ENCODE measurements at regions not wholly inside any gene's neighbourhood (a gene's known extent, or its start where the extent isn't known, plus 50 kb on each side); places are given as distances from the start of the nearest gene placed in this dataset.
"Not testable (repeated sequence)": the region's sequence is repeated elsewhere in the genome, so short reads cannot be mapped to it uniquely, and the experiment has no call there.

DNA sequence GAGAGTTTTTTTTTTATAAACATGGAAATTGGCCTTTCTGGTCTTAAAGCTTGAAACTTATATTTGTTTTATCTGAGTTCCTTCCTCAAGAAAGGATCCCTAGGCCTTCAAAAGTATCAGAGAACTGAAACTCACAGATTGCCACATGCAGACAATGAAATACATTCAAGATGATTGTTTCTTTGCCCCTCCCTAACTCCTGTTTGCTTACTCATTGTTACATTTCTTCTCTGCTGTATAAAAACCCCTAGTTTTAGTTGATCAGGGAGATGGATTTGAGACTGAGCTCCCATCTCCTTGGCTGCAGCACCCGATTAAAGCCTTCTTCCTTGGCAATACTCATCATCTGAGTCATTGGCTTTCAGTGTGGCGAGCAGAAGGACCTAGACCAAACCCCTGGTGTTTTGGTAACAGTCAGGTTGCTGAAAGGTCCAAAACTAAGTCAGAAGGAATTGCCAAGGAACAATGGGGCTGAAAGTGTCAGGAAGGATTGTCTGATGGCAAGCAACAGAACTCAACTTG, 132.3 kb upstream of the SULF2 start:
- DNase-seq (ENCODE audit: low spot score): no peak

DNA sequence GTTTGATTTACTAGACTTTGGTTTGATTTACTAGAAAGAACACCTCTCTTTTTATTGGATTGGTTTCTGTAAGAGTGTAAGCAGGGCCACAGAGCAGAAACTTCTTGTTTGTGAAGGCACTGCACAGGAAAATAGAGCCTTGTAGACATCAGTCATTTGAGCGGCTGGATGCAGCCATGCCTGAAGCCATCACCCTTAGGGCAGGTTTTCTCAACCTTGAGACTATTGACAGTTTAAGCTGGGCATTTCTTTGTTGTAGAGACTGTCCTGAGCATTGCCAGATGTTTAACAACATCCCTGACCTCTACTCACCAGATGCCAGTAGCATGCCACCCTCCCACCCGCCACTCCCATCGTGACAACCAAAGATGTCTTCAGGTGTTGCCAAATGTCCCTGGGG, 130.2 kb upstream of the SULF2 start:
- no peak for DNase-seq (ENCODE audit: low spot score)

DNA sequence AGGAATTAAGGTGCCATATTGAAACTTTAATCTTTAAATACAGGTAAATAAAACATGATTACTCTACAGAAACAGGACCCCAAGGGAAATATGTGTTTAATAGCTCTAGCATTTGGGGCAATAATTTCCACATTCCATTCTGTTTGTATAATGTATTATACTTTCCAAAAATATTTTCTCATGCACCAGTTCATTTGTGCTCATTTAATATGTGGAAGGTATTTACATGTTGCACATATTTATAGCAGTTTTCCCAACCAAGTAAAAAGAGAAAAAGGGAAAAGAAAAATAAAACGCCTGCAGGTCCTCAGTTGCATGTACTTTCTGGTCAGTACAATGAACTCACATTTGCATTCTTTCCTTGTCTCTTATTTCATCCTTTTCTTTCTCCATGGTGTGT, 129.5 kb upstream of the SULF2 start:
- DNase-seq (ENCODE audit: low spot score): no peak

DNA sequence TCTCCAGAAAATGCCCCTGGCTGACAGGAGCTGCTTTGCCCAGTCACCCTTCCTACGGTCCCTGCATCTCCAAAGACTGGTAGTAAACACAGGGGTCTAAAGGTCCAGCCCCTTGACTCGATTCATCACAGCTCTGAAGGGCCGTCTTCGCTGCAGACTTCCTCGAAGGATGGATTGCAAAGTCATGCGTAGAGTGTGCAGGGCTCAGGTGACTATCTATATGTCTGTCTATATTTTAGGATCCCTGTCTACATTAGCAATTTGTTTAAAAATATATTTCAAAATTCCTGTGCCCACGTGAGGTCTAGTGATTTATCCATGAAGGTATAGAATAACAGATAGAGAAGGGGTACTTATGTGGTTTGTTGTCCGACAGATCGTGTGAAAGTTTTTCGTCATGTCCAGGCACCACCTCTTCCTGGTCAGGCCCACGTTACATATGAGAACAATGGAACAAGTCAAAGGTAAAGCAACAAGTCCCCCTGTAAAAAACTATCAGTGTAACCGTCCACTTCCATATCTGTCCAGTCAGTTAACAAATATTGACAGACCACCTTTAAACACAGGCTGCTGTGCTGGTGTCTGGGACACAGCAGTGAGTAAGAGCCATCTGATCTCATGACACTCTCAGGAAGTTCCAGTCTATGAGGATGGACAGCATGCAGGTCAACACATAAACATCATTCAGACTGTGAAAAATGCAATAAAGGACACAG, 127.7 kb upstream of the SULF2 start:
- DNase-seq (ENCODE audit: low spot score): not testable (repeated sequence)

DNA sequence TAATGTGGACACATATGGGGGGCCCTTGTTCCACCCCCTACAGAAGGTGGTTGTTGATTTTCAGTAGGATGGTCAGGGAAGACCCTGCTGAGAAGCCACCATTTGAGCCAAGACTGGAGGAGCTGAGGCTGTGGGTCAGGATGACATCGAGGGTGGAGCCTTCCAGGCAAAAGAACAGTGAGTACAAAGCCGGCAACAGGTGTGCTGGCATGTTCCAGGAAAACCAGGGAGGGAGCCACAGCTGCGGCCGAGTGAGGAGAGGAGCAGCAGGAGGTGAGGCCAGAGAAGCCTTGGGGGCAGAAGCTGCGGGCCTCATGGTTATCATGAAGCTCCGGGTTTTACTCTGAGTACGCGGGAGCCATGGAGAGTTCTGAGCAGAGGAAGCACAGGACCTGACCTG, 126.9 kb upstream of the SULF2 start:
- DNase-seq (ENCODE audit: low spot score): not testable (repeated sequence)

DNA sequence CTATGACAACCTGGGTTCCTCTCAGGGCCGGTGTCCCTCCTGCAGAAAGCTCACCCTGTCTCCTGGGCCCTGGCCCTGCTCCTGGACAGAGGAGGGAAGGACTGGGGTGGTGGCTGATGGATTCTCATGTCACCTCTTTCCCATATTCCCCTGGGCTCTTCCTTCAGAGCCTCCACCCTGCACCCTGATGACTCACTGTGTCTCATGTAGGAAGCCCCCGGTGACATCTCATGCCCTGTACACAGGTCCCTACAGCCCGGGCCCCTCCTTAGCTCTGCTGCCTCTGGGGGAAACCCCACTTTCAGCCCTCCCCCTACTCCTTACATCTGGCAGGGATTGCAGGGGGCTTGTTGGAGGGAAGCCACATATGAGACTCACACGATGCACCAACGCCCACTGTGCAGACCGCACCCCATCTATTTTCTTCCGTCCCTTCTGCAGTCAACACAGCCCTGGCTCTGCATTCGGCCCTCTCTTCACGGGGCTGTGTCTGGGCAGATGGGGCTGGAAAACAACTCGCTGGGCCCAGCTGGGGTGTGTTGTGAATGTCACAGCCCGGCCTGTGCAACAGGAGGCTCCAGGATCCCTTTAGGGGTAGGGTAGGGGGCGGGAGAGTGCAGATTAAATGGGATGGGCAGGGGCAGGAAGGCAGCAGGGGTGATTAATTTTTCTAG, 124.6 kb upstream of the SULF2 start:
- DNase-seq (ENCODE audit: low spot score): not testable (repeated sequence)

DNA sequence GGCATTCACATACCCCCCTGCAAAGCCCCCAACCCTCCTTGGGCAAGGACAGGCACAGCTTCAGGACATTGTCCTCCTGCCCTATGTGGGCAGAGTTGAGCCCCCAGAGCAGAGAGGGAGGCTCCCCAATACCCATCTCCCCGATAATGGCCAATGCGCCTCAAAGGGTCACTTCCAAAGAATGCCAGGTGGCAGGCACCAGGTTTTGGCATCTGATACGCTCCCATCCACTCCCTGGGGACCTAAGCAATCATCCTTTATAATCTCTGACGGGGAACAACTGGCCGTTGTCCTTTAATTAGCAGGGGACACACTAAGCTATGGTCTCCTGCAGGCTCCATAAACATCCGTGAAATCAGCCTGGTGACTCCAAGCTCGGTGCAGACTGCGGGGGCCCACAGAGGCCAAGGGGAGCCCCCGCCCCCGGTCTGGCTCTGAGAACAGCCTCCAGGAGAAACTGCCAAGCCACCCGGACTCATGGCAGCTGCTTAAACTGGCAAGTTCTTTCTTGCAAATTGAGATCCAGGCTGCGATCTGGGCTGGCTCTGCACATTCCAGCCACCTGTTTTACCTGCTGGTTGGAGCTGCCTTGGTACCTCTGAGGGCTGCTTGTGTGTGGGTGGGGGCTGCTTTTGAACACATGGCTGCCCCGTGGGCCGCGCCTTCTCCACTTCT, 123.2 kb upstream of the SULF2 start:
- not testable (repeated sequence) for DNase-seq (ENCODE audit: low spot score)

DNA sequence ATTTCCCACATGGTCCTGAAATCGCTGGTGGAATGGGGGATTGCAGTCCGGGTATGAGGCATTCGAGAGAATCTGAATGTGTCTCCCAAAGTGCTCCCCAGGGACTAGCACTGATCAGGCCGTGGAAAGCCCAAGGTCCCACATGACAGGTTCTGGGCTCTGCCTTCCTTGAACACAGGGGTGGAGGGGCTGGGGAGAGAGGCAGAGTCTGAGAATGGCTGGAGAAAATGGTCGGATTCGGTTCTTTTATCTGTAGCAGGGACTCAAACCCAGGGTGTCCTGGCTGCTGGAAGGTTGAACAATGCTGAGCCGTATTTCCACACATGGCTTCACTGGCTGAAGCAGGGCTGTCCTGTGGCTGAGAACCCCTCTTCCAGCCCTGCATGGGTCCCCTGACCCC, 122.7 kb upstream of the SULF2 start:
- DNase-seq (ENCODE audit: low spot score): not testable (repeated sequence)

DNA sequence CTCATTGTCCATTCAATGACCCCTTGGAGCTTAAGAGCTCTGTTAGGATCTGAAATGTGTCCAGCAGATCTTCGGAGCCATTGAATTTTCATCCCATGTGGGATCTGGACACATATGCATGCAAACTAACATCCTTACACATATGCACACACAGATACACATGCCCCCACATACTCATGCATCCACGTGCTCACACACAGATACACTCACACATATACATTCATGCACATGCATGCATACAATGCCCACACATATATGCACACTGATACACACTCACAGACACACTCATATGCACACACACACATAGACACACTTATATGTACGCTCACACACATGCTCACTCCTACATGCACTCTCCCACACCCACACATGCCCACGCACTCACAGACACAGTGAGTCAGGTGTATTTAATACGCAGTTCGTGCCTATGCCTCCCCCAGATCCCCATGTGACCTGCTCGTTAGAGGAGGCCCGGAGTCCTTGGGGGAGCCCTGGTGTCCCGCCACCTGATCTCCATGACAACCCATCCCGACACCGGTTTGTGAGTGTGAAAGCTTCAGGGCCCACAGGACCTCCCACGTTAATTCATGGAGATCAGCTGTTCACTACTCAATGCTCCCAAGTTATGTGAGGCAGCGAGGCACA, 121.9 kb upstream of the SULF2 start:
- DNase-seq (ENCODE audit: low spot score): no peak

DNA sequence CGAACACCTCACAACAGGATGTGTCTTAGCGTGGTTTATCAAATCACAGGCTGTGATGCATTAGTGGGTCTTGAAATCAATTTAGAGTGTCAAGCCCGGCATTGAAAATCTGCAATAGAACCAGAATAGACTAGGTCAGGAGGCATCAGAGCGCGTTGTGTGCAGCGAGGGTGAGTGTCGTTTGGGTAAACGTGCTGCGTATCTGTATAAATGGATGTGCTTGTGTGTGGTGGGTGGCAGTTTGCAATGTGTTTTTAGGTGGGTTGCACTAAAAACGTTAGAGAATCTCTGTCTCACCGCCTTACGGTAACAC, 121.0 kb upstream of the SULF2 start:
- DNase-seq (ENCODE audit: low spot score): no peak

DNA sequence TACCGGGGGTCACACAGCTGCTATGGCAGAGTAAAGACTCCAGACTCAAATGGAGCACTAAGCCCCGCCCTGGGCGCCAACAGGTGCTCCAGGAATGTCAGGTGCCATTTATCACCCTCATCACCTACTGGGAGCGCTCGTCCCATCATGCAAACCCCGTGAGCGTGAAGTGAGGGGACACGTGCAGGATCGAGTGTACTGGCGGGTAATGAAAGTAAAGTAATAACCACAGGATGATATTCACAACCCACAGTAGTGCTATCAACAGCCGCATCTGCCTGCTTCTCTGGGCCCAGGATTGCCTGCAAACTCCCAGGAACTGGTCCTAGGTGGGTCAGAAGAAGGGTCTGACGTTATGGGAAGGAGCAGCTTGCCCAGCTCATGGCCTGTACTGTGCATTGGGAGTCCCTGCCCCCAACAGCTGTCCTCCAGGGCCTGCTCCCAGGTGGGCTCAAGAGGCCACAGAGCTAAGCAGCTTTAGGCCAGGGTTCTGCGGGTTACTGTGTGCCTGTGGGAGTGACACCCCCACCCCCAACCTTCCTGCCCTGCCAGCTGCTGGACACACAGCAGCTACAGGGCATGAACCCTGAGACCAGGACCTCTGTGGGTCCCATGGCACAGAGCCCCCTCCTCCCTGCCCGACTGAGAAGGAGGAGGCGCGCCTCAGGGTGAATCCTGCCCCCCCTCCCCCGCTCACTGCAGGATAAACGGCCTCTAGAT, 120.5 kb upstream of the SULF2 start:
- no peak for DNase-seq (ENCODE audit: low spot score)

DNA sequence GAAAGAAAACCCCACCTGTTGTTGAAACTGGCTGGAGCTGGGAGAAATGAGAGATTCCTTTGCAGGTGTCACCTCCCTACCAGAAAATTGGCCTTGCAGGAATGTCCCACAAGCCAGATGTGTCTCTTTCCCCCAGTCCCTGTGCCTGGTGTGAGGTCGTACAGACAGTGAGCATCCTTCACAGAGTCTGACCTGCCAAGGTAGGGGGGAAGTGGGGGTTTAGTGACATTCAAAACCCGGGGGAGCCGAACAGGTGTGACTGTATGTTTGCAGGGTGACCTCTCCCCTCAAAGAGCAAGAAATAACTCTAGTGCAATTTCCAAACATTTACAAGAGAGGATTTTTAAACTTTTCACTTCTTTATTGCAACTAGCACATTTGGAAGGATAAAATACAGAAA, 117.7 kb upstream of the SULF2 start:
- DNase-seq (ENCODE audit: low spot score): not testable (repeated sequence)

DNA sequence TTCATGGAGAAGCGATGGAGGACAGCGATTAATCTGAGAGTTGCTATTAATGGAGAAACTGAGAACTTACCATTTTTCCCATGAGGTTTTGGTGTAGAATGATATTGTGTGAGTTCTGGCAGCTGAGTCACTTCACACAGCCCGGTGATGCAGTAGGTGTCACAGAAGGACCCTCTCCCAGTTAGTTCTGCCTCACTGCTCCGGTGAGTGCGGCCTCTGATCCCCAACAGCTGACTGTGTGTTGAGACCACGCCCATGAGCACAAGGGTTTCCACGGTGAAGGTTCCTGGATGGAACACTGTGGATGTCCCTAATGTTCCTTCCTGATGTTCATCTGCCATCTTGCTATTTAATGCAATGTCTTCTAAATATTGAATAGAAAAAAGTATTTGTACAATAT, 114.0 kb upstream of the SULF2 start:
- DNase-seq (ENCODE audit: low spot score): not testable (repeated sequence)

DNA sequence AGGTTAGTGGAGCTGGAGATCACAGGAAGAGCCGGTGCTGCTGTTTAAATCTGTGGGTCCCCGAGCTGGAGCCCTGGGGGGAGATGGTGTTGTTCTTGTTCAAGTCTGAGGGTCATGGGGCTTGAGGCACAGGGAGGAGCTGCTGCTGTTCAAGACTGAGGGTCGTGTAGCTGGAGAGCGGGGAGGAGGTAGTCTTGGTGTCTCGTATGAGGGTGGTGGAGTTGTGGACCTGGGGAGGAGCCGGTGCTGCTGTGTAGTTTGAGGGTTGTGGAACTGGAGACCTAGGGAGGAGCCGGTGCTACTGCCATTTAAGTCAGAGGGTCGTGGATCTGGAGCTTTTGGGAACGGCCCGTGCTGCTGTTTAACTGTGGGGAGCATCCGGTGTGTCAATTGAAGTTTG, 112.2 kb upstream of the SULF2 start:
- DNase-seq (ENCODE audit: low spot score): no peak

DNA sequence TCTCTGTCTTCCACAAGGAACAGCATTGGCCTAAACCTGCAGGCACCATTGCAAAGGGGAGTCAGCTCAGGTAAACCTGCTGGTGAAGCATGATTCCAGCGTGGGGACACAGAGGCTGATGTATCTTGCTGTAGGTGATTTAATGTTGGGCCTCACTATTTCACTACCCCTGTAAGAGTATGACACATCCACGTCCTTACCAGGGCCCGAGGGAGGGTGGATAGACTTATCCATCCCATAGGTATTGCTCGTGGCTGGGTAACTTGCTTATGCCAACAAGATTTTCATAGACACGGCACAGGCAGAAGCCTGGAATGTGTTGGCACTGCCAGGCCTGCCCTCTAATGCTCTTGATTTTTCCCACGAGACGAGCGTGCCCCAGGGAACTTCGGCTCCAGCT, 107.4 kb upstream of the SULF2 start:
- DNase-seq (ENCODE audit: low spot score): not testable (repeated sequence)

DNA sequence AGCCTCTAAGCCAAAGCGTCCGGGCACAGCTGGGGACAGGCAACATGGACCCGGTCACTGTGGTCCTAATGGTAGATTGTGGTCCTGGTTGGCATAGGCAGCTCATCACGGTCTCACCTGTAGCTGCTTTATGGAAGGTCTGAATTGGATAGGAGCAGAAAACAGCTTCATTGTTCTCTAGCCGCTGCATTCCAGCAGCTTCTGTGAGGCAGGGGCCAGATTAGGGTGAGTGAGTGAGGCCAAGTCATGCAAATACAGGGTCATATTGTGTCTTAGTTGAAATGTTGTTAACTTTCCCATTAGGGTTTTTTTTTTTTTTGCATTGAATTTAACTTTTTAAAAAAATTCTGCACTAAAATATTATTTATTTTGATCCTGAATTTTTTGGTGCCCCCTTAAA, 105.4 kb upstream of the SULF2 start:
- DNase-seq (ENCODE audit: low spot score): not testable (repeated sequence)

DNA sequence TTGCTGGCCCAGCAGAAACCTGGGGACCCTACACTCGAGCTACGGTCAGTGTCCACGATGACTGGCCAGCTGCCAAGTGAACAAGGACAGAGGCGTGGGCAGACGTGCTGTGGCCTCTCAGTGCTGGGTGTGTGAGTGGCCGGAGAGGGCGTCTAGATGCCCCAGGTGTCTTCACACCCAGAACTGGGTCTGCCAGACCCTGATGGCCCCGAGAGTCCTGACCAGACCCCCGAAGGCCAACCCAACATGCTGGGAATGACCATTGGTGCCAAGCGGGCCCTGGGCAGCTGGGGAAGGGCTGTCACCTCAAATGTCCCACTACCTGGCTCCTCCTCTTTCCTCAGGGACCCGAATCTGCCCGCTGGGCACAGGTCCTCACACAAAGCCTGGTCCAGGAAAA, 104.5 kb upstream of the SULF2 start:
- not testable (repeated sequence) for DNase-seq (ENCODE audit: low spot score)

DNA sequence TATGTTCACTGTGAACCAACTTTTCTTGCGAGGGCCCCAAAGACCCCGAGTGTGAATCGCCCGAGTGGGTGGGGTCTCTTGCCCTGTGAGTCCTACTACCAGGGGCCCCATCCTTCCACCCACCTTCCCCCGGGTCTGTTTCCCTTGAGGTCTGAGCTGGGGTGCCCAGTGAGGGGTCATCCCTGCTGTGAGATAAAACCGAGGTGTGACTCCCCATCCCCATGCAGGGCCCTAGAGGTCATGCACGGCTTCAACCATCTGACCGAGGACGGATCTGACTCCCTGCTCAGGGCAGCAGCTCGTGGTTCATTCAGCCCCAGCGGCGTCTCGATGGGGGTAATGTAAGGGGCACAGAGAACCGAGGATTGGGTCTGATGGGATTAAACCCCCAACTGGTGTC, 103.1 kb upstream of the SULF2 start:
- DNase-seq (ENCODE audit: low spot score): peak; percentile 65

DNA sequence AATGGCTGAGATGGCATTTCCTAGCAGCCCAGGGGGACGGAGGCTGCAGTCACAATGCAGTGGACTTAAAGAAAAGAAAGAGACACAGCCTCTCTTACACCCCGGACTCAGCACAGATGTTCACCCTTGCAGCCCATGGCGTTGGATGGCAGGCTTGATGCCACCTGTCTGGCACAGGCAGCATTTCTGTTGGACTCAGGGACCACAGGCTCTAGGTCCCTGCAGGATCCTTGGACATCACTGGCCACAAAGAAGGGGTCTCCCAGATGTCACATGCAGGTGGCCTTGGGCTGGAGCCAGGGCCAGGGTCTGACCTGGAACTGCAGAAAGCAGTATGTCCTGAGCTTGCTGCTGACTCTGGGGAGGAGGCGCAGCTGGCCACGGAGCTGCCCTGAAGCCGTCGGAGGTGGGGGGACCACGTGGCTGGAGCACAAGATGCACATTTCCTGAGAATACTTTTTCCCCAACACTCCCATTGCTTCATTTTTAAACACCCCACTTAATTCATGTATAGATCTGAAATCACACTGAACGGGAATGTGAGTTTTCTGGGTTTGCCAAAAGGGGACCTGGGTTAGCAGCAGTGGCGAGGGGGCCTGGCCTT, 102.3 kb upstream of the SULF2 start:
- DNase-seq (ENCODE audit: low spot score): peak; percentile 67

DNA sequence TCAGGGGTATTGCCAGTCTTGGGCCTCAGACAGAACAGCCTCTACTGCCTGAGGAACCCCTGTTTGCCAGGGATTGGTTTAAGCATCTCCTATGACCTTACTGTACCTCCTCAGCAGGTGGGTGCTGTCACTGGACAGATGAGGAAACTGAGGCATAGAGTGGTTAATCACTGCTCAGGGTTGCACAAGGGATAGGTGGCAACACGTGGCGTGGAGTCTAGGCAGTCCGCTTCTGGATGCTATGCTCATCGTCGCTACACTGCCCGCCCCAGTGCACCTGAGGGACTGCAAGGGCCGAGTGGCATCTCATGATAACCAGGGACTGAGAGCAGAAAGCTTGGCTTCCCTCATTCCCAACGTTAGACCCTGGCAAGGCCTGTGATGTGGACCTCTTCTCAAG, 101.8 kb upstream of the SULF2 start:
- DNase-seq (ENCODE audit: low spot score): no peak

Data from mesenteric fat pad (tissue), 1 donor.